ENCODE measurements at regions not wholly inside any gene's neighbourhood (a gene's known extent, or its start where the extent isn't known, plus 50 kb on each side); places are given as distances from the start of the nearest gene placed in this dataset.

DNA sequence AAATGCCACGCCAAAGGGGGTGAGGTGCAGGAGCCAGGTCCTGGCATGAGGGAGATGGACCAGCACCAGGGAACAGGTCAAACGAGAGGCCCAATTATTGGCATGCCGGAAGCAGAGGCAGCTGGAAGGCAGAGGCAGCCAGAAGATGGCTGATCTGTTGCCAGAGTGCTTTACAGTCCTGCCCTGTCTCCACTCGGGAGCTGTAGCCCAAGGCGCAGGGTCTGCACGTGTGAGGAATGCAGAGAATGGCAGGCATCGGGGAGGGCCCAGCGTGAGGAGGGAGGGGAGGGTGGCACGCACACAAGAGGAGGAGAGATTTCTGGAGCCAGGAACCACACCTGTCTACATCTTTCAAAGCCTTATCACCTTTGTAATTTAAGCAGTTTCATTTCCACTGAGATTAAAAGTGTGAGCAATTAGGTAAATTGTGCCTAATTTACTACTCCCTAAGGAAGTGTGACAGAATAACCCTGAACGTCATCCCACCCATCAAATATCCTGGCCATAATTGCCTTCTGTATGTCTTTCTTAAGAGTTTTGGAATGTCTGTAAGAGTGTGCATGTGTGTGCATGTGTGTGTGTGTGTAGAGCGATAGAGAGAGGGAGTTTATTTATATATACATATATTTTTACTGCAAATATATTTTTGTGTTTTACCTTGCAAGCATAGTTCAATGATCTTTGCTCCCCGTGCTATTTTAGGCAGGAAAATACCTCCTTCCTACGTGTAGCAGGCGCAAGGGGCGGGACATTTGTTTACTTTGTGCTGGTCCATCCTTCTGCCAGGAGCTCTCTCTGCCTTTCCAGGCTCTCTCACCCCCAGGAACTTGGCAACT is 125.5 kb upstream of the SERBP1 start:
- no peaks in the 10 kb centered on the region for H3K9me3 Mint-ChIP-seq (ENCODE audit: insufficient read depth)

More for the DNA sequence above, 125.5 kb upstream of the SERBP1 start:
- no peak for DNase-seq
- Histone ChIP-seq H3K36me3 (replicated peaks in 1 of 2; ENCODE audit: control extremely low read depth in 1 of 2, control insufficient read depth in 1 of 2, extremely low read depth in 1 of 2, insufficient read depth in 2 of 2, low read length in 1 of 2) (no peaks in the 10 kb centered on the region), H2AFZ (ENCODE audit: insufficient read depth, low read depth, low read length, poor library complexity, severe bottlenecking) (no peak overlapping the region), H3K27me3 (replicated peaks in 1 of 4; ENCODE audit: control extremely low read depth in 1 of 4, control insufficient read depth in 3 of 4, insufficient read depth in 4 of 4, low read length in 3 of 4) (peaks cover 0 to 3% (median 0%) of the 10 kb centered on the region in 4 experiments), H3K9me3 (ENCODE audit: control extremely low read depth in 1 of 3, control insufficient read depth in 2 of 3, insufficient read depth in 1 of 3, low read length in 2 of 3) (no peaks in the 10 kb centered on the region), H3K27ac (ENCODE audit: low read length in 2 of 2) (no peak overlapping the region), H3K79me2 (ENCODE audit: control insufficient read depth, insufficient read depth, low read length) (no peaks in the 10 kb centered on the region), H4K20me1 (ENCODE audit: control insufficient read depth, insufficient read depth, low read length, poor library complexity, severe bottlenecking) (no peaks in the 10 kb centered on the region), H3K4me1 (ENCODE audit: control insufficient read depth in 2 of 2, insufficient read depth in 2 of 2, low read length in 2 of 2) (no peaks in the 10 kb centered on the region), H3K9ac (ENCODE audit: low read length) (no peak overlapping the region), H3K4me3 (ENCODE audit: control extremely low read depth in 1 of 5, extremely low read depth in 1 of 5, insufficient read depth in 1 of 5, low read depth in 2 of 5, low read length in 4 of 5) (no peak overlapping the region), H3K4me2 (replicated peaks; ENCODE audit: low read depth, low read length, poor library complexity, severe bottlenecking) (no peak overlapping the region)
- TF ChIP-seq EZH2 (IDR thresholded peaks at IDR 0.05; ENCODE audit: borderline replicate concordance, insufficient read depth, low read depth, low read length, poor library complexity, severe bottlenecking) (no peak), CTCF (IDR thresholded peaks at IDR 0.05) (no peak)
- Mint-ChIP-seq H3K27ac (no peak overlapping the region), H3K4me3 (no peak overlapping the region), H3K4me1 (no peaks in the 10 kb centered on the region), H3K27me3 (peaks cover 10% of the 10 kb centered on the region)
- 82% methylated on average over 12 of the region's 15 CpGs for WGBS (ENCODE audit: insufficient coverage)
- intact Hi-C loops (cut with micrococcal nuclease): no loop called here
- ChIA-PET CTCF (interaction anchor here (13.9 kb wide), 1 partner anchor 202 kb away, joined by 289 read pairs; no protein-coding TSS in a partner anchor), POLR2A (no interaction called here)
- no peak for ATAC-seq (ENCODE audit: low read depth)
